ENCODE measurements at regions not wholly inside any gene's neighbourhood (a gene's known extent, or its start where the extent isn't known, plus 50 kb on each side); places are given as distances from the start of the nearest gene placed in this dataset.

DNA sequence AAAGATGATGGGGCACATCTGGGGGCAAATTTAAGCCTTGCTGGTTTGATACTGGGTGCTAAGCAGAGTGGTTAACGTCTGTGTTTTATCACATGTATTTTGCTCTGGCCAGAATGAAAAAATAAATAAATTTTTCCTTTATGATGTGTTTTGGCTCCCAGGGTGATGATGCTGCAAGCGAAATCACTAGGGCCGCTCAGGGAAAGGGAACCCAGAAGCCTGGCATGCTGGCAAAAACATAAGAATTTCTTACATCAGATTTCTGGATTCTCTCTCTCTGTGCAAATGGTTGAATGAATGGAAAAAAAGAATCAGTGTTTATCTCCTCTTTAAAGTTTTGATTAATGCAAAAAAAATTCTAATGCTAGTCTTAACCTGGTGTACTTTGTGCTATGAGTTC, 1975.2 kb upstream of the C9orf72 start:
- Histone ChIP-seq H3K4me3 (ENCODE audit: low read length) (no peak overlapping the region), H3K9ac (ENCODE audit: low read length) (no peak overlapping the region), H3K79me2 (ENCODE audit: low read length) (no peaks in the 10 kb centered on the region), H3F3A (ENCODE audit: insufficient read depth, low read length) (no peaks in the 10 kb centered on the region), H3K9me2 (replicated peaks; ENCODE audit: insufficient read depth, low read length) (no peaks in the 10 kb centered on the region), H4K20me1 (ENCODE audit: insufficient read depth, low read length) (no peaks in the 10 kb centered on the region), H3K9me3 (replicated peaks; ENCODE audit: insufficient read depth, low read length) (no peaks in the 10 kb centered on the region), H3K27ac (ENCODE audit: low read length) (no peak overlapping the region), H3K36me3 (replicated peaks; ENCODE audit: insufficient read depth, low read length) (no peaks in the 10 kb centered on the region), H3K27me3 (replicated peaks; ENCODE audit: insufficient read depth, low read length) (no peaks in the 10 kb centered on the region), H3K4me2 (ENCODE audit: low read depth, low read length) (no peak overlapping the region), H2AFZ (ENCODE audit: low read length) (no peak overlapping the region), H3K4me1 (ENCODE audit: low read length) (0 out of 2 replicates have a peak, but pooled peaks cover 7% of the 10 kb centered on the region)
- no peak for DNase-seq
- TF ChIP-seq, protein P1, sequence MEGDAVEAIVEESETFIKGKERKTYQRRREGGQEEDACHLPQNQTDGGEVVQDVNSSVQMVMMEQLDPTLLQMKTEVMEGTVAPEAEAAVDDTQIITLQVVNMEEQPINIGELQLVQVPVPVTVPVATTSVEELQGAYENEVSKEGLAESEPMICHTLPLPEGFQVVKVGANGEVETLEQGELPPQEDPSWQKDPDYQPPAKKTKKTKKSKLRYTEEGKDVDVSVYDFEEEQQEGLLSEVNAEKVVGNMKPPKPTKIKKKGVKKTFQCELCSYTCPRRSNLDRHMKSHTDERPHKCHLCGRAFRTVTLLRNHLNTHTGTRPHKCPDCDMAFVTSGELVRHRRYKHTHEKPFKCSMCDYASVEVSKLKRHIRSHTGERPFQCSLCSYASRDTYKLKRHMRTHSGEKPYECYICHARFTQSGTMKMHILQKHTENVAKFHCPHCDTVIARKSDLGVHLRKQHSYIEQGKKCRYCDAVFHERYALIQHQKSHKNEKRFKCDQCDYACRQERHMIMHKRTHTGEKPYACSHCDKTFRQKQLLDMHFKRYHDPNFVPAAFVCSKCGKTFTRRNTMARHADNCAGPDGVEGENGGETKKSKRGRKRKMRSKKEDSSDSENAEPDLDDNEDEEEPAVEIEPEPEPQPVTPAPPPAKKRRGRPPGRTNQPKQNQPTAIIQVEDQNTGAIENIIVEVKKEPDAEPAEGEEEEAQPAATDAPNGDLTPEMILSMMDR (IDR thresholded peaks at IDR 0.05; ENCODE audit: low read length), result no peak
- no peak for TF ChIP-seq EZH2phosphoT487 (IDR thresholded peaks at IDR 0.05; ENCODE audit: low read length)
- TF ChIP-seq EZH2 (optimal IDR thresholded peaks at IDR 0.05; ENCODE audit: low read depth, low read length), result no peak

DNA sequence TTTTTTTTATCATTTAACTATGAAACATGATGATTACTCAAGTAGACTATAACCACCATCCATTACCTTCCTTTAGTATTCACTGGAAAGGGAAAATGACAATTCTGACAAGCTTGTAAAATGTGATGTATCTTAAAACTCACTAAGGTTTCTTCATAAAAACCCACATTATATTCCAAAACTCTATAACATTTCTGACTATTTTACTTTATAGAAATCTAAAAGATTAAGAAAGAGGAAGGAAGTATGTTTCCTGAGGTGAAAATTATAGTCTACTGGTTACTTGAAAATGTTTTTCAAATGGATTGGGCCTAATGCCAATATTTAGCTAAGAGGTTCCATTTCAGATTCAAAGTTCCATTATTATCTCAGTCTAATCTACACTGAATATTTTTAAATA, 1982.2 kb upstream of the C9orf72 start:
- H3K4me1 ChIP-seq (ENCODE audit: low read length), result no peaks in the 10 kb centered on the region
- no peak overlapping the region for H2AFZ ChIP-seq (ENCODE audit: low read length)
- no peak overlapping the region for H3K27ac ChIP-seq (ENCODE audit: low read length)
- no peaks in the 10 kb centered on the region for H3K27me3 ChIP-seq (replicated peaks; ENCODE audit: insufficient read depth, low read length)
- H4K20me1 ChIP-seq (ENCODE audit: insufficient read depth, low read length), result no peaks in the 10 kb centered on the region
- TF ChIP-seq EZH2phosphoT487 (IDR thresholded peaks at IDR 0.05; ENCODE audit: low read length) (no peak), EZH2 (optimal IDR thresholded peaks at IDR 0.05; ENCODE audit: low read depth, low read length) (no peak)
- TF ChIP-seq, protein P1 (IDR thresholded peaks at IDR 0.05; ENCODE audit: low read length), result no peak
- no peaks in the 10 kb centered on the region for H3K9me3 ChIP-seq (replicated peaks; ENCODE audit: insufficient read depth, low read length)
- H3K4me3 ChIP-seq (ENCODE audit: low read length), result no peak overlapping the region
- no peak for DNase-seq
- H3K4me2 ChIP-seq (ENCODE audit: low read depth, low read length), result no peak overlapping the region
- H3K79me2 ChIP-seq (ENCODE audit: low read length), result no peaks in the 10 kb centered on the region
- H3K36me3 ChIP-seq (replicated peaks; ENCODE audit: insufficient read depth, low read length), result no peaks in the 10 kb centered on the region
- H3K9me2 ChIP-seq (replicated peaks; ENCODE audit: insufficient read depth, low read length), result no peaks in the 10 kb centered on the region
- no peaks in the 10 kb centered on the region for H3F3A ChIP-seq (ENCODE audit: insufficient read depth, low read length)
- no peak overlapping the region for H3K9ac ChIP-seq (ENCODE audit: low read length)

DNA sequence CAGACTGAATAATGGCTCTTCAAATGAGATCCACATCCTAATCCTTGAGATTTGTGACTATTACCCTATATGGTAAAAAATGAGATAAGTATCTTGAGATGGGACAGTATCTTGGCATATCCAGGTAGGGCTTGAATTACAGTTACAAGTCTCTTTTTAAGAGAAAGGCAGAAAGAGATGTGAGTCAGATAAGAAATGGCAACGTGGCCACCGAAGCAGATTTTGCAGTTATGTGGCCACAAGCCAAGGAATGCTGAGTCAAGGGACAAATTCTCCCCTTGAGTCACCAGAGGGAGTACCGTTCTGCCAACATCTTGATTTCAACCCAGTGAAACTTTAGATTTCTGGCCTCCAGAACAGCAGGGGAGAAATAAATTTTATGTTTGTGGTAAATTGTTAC, 1983.0 kb upstream of the C9orf72 start:
- no peaks in the 10 kb centered on the region for H3K9me3 ChIP-seq (replicated peaks; ENCODE audit: insufficient read depth, low read length)
- H3F3A ChIP-seq (ENCODE audit: insufficient read depth, low read length), result no peaks in the 10 kb centered on the region
- no peaks in the 10 kb centered on the region for H3K27me3 ChIP-seq (replicated peaks; ENCODE audit: insufficient read depth, low read length)
- H3K4me2 ChIP-seq (ENCODE audit: low read depth, low read length), result no peak overlapping the region
- no peaks in the 10 kb centered on the region for H3K79me2 ChIP-seq (ENCODE audit: low read length)
- DNase-seq, result no peak
- no peaks in the 10 kb centered on the region for H3K4me1 ChIP-seq (ENCODE audit: low read length)
- H3K36me3 ChIP-seq (replicated peaks; ENCODE audit: insufficient read depth, low read length), result no peaks in the 10 kb centered on the region
- no peak overlapping the region for H3K27ac ChIP-seq (ENCODE audit: low read length)
- no peak overlapping the region for H3K9ac ChIP-seq (ENCODE audit: low read length)
- no peaks in the 10 kb centered on the region for H3K9me2 ChIP-seq (replicated peaks; ENCODE audit: insufficient read depth, low read length)
- H2AFZ ChIP-seq (ENCODE audit: low read length), result no peak overlapping the region
- no peak overlapping the region for H3K4me3 ChIP-seq (ENCODE audit: low read length)
- no peaks in the 10 kb centered on the region for H4K20me1 ChIP-seq (ENCODE audit: insufficient read depth, low read length)
- TF ChIP-seq EZH2phosphoT487 (IDR thresholded peaks at IDR 0.05; ENCODE audit: low read length) (no peak), EZH2 (optimal IDR thresholded peaks at IDR 0.05; ENCODE audit: low read depth, low read length) (no peak)
- TF ChIP-seq, protein P1 (IDR thresholded peaks at IDR 0.05; ENCODE audit: low read length), result no peak
